ENCODE measurements at regions not wholly inside any gene's neighbourhood (a gene's known extent, or its start where the extent isn't known, plus 50 kb on each side); places are given as distances from the start of the nearest gene placed in this dataset.
"Not testable (repeated sequence)": the region's sequence is repeated elsewhere in the genome, so short reads cannot be mapped to it uniquely, and the experiment has no call there.

- Histone ChIP-seq H3K27ac (ENCODE audit: low read depth, low read length) (no peak overlapping the region), H3K36me3 (ENCODE audit: control insufficient read depth in 5 of 5, insufficient read depth in 5 of 5, low read length in 5 of 5) (no peaks in the 10 kb centered on the region), H3K4me3 (ENCODE audit: low read depth in 1 of 5, low read length in 5 of 5) (no peak overlapping the region), H3K9me3 (ENCODE audit: control insufficient read depth in 5 of 5, low read length in 5 of 5) (no peaks in the 10 kb centered on the region), H3K9ac (ENCODE audit: low read length in 5 of 5) (no peak overlapping the region), H3K4me1 (ENCODE audit: control insufficient read depth in 5 of 5, insufficient read depth in 5 of 5, low read length in 5 of 5) (no peaks in the 10 kb centered on the region), H3K27me3 (ENCODE audit: control insufficient read depth in 5 of 5, insufficient read depth in 4 of 5, low read length in 5 of 5) (no peaks in the 10 kb centered on the region)
Measured at GRCh38 chr6:55937261-55937947, 62.0 kb upstream of the BMP5 start.

- Histone ChIP-seq H3K4me3 (ENCODE audit: low read depth in 1 of 5, low read length in 5 of 5) (no peak overlapping the region), H3K4me1 (ENCODE audit: control insufficient read depth in 5 of 5, insufficient read depth in 5 of 5, low read length in 5 of 5) (no peaks in the 10 kb centered on the region), H3K9ac (ENCODE audit: low read length in 5 of 5) (no peak overlapping the region), H3K36me3 (ENCODE audit: control insufficient read depth in 5 of 5, insufficient read depth in 5 of 5, low read length in 5 of 5) (no peaks in the 10 kb centered on the region), H3K27ac (ENCODE audit: low read depth, low read length) (no peak overlapping the region), H3K9me3 (ENCODE audit: control insufficient read depth in 5 of 5, low read length in 5 of 5) (no peaks in the 10 kb centered on the region), H3K27me3 (ENCODE audit: control insufficient read depth in 5 of 5, insufficient read depth in 4 of 5, low read length in 5 of 5) (no peaks in the 10 kb centered on the region)
Measured at GRCh38 chr6:55931101-55931500, 55.7 kb upstream of the BMP5 start.

GRCh38 chr6:55927713-55928112 lies 52.3 kb upstream of the BMP5 start:
- H3K36me3 ChIP-seq (ENCODE audit: control insufficient read depth in 5 of 5, insufficient read depth in 5 of 5, low read length in 5 of 5); H3K27me3 ChIP-seq (ENCODE audit: control insufficient read depth in 5 of 5, insufficient read depth in 4 of 5, low read length in 5 of 5); H3K9me3 ChIP-seq (ENCODE audit: control insufficient read depth in 5 of 5, low read length in 5 of 5); H3K4me3 ChIP-seq (ENCODE audit: low read depth in 1 of 5, low read length in 5 of 5); H3K9ac ChIP-seq (ENCODE audit: low read length in 5 of 5); H3K27ac ChIP-seq (ENCODE audit: low read depth, low read length); H3K4me1 ChIP-seq (ENCODE audit: control insufficient read depth in 5 of 5, insufficient read depth in 5 of 5, low read length in 5 of 5): not testable (repeated sequence)

- Histone ChIP-seq H3K27me3 (ENCODE audit: control insufficient read depth in 5 of 5, insufficient read depth in 4 of 5, low read length in 5 of 5) (no peaks in the 10 kb centered on the region), H3K9me3 (ENCODE audit: control insufficient read depth in 5 of 5, low read length in 5 of 5) (no peaks in the 10 kb centered on the region), H3K27ac (ENCODE audit: low read depth, low read length) (no peak overlapping the region), H3K9ac (ENCODE audit: low read length in 5 of 5) (no peak overlapping the region), H3K36me3 (ENCODE audit: control insufficient read depth in 5 of 5, insufficient read depth in 5 of 5, low read length in 5 of 5) (no peaks in the 10 kb centered on the region), H3K4me3 (ENCODE audit: low read depth in 1 of 5, low read length in 5 of 5) (no peak overlapping the region), H3K4me1 (ENCODE audit: control insufficient read depth in 5 of 5, insufficient read depth in 5 of 5, low read length in 5 of 5) (no peaks in the 10 kb centered on the region)
Measured at GRCh38 chr6:55925292-55925691, 49.9 kb upstream of the BMP5 start.

All from subcutaneous abdominal adipose tissue (tissue), 5 donors.